Neuronal stem cell (in vitro differentiated cells): ENCODE measurements at regions not wholly inside any gene's neighbourhood (a gene's known extent, or its start where the extent isn't known, plus 50 kb on each side); places are given as distances from the start of the nearest gene placed in this dataset.
A peak's percentile ranks its signal among the peaks of the same experiment; 100 is the strongest.

Experiments
- DNase-seq: peaks from one replicate; pipeline ENCODE4 v3.0.0-alpha.2; 2013; ENCODE audit warnings: low spot score
- H2AFZ ChIP-seq: one replicate; pipeline ENCODE4 v1.6.1; 2013; ENCODE audit warnings: mild to moderate bottlenecking, low read length, inconsistent platforms
- H2AK5ac ChIP-seq: 2 replicates; pipeline ENCODE4 v1.6.1; 2013; ENCODE audit warnings: low read depth, mild to moderate bottlenecking, inconsistent platforms, low read length, moderate library complexity, mixed read lengths
- H2BK120ac ChIP-seq: 2 replicates; pipeline ENCODE4 v1.6.1; 2013; ENCODE audit warnings: low read depth, mild to moderate bottlenecking, inconsistent platforms, low read length, moderate library complexity, mixed read lengths
- H2BK12ac ChIP-seq: one replicate; pipeline ENCODE4 v1.6.1; 2013; ENCODE audit warnings: low read length, inconsistent platforms
- H2BK15ac ChIP-seq: 2 replicates; pipeline ENCODE4 v1.6.1; 2013; ENCODE audit warnings: mild to moderate bottlenecking, low read length, inconsistent platforms, mixed read lengths
- H2BK5ac ChIP-seq: one replicate; pipeline ENCODE4 v1.6.1; 2013; ENCODE audit warnings: inconsistent platforms, mild to moderate bottlenecking, low read length, moderate library complexity
- H3K14ac ChIP-seq: one replicate; pipeline ENCODE4 v1.6.1; 2013; ENCODE audit warnings: low read length, inconsistent platforms
- H3K18ac ChIP-seq: 2 replicates; pipeline ENCODE4 v1.6.1; 2013; ENCODE audit warnings: low read length, inconsistent platforms
- H3K23ac ChIP-seq: 2 replicates; pipeline ENCODE4 v1.6.1; 2013; ENCODE audit warnings: low read depth, mild to moderate bottlenecking, mixed read lengths, low read length, inconsistent platforms; ENCODE audit not compliant: poor library complexity
- H3K27ac ChIP-seq: replicated peaks from 3 replicates; pipeline ENCODE4 v1.5.1; 2013; ENCODE audit warnings: low read length, inconsistent platforms
- H3K27me3 ChIP-seq, 3 experiments: 2 replicates each; pipeline ENCODE4 v1.6.1; 2013; ENCODE audit warnings: low read length in 3 of 3, mild to moderate bottlenecking in 2 of 3, inconsistent platforms in 1 of 3, low read depth in 1 of 3, mixed read lengths in 1 of 3, moderate library complexity in 1 of 3; ENCODE audit not compliant: control insufficient read depth in 3 of 3, insufficient read depth in 3 of 3
- H3K36me3 ChIP-seq, 2 donors: replicated peaks in 1 of 2; 2 replicates each; pipeline ENCODE4 v1.6.1; 2013; ENCODE audit warnings: low read length in 2 of 2; ENCODE audit not compliant: control insufficient read depth in 2 of 2, insufficient read depth in 2 of 2
- H3K4ac ChIP-seq: 2 replicates; pipeline ENCODE4 v1.6.1; 2013; ENCODE audit warnings: inconsistent platforms, mild to moderate bottlenecking, low read length, moderate library complexity
- H3K4me1 ChIP-seq, 2 donors: 1 replicate in 1 of 2; 2 replicates in 1 of 2; pipeline ENCODE4 v1.6.1; 2013; ENCODE audit warnings: low read length in 2 of 2, low read depth in 1 of 2; ENCODE audit not compliant: control insufficient read depth in 2 of 2, insufficient read depth in 1 of 2
- H3K4me2 ChIP-seq: one replicate; pipeline ENCODE4 v1.6.1; 2013; ENCODE audit warnings: mild to moderate bottlenecking, low read length, inconsistent platforms; ENCODE audit not compliant: insufficient read depth, poor library complexity, severe bottlenecking
- H3K4me3 ChIP-seq, 2 donors: 2 replicates each; pipeline ENCODE4 v1.5.1; 2013; ENCODE audit warnings: low read length in 2 of 2, mild to moderate bottlenecking in 2 of 2, inconsistent platforms in 1 of 2, moderate library complexity in 1 of 2
- H3K79me1 ChIP-seq: one replicate; pipeline ENCODE4 v1.6.1; 2013; ENCODE audit warnings: low read depth, mild to moderate bottlenecking, inconsistent platforms, low read length, moderate library complexity
- H3K9ac ChIP-seq: one replicate; pipeline ENCODE4 v1.6.1; 2013; ENCODE audit warnings: mild to moderate bottlenecking, low read depth, low read length, inconsistent platforms; ENCODE audit not compliant: poor library complexity
- H3K9me3 ChIP-seq, 2 donors: replicated peaks in 1 of 2; 2 replicates each; pipeline versions ENCODE3 to v1.6.1; 2013; ENCODE audit warnings: low read length in 2 of 2, mild to moderate bottlenecking in 2 of 2, inconsistent platforms in 1 of 2, low read depth in 1 of 2, mixed read lengths in 1 of 2, moderate library complexity in 1 of 2; ENCODE audit not compliant: control insufficient read depth in 2 of 2, insufficient read depth in 1 of 2
- H4K8ac ChIP-seq: one replicate; pipeline ENCODE4 v1.6.1; 2013; ENCODE audit warnings: low read depth, mild to moderate bottlenecking, inconsistent platforms, low read length, moderate library complexity
- H4K91ac ChIP-seq: one replicate; pipeline ENCODE4 v1.6.1; 2013; ENCODE audit warnings: low read length, low read depth, mild to moderate bottlenecking, inconsistent platforms; ENCODE audit not compliant: poor library complexity
- WGBS, 2 donors: extraction: QIAGEN DNeasy Blood & Tissue Kit; methylation state at CpG; one replicate each; pipeline ENCODE4 v1.1.7; 2013; ENCODE audit warnings: missing lambda C conversion rate in 2 of 2, mixed read lengths in 1 of 2; ENCODE audit not compliant: insufficient read length in 2 of 2, insufficient replicate concordance in 1 of 2; ENCODE audit errors: extremely low coverage in 2 of 2; 5-methylcytosine and 5-hydroxymethylcytosine counted together

- H3K27ac ChIP-seq = no peak overlapping the region
- no peak overlapping the region for H2BK120ac ChIP-seq
- no peak overlapping the region for H2BK15ac ChIP-seq
- H2BK5ac ChIP-seq = no peak overlapping the region
- H3K79me1 ChIP-seq = no peaks in the 10 kb centered on the region
- H3K27me3 ChIP-seq = no peaks in the 10 kb centered on the region
- no peak for DNase-seq
- no peak overlapping the region for H3K18ac ChIP-seq
- H3K4ac ChIP-seq = no peak overlapping the region
- H2AK5ac ChIP-seq = no peak overlapping the region
- peaks cover 0 to 3% of the 10 kb centered on the region in 2 donors for H3K9me3 ChIP-seq
- no peaks in the 10 kb centered on the region for H3K36me3 ChIP-seq
- no peak overlapping the region for H3K4me3 ChIP-seq
- H3K14ac ChIP-seq = no peak overlapping the region
- WGBS, 2 donors = no CpG with 5 or more reads among the region's 4 CpGs
- no peak overlapping the region for H4K8ac ChIP-seq
- no peak overlapping the region for H3K23ac ChIP-seq
- no peak overlapping the region for H2AFZ ChIP-seq
- H2BK12ac ChIP-seq = no peak overlapping the region
- no peak overlapping the region for H3K9ac ChIP-seq
- peaks cover 0 to 3% of the 10 kb centered on the region in 2 donors for H3K4me1 ChIP-seq
- H4K91ac ChIP-seq = no peak overlapping the region
- no peak overlapping the region for H3K4me2 ChIP-seq
Measured at GRCh38 chr12:107336695-107337094, 243.3 kb upstream of the CRY1 start.

GRCh38 chr12:107337346-107338095 is 244.2 kb upstream of the CRY1 start:
- H4K8ac ChIP-seq = no peak overlapping the region
- H2BK15ac ChIP-seq = no peak overlapping the region
- H2BK12ac ChIP-seq = no peak overlapping the region
- no peak overlapping the region for H3K9ac ChIP-seq
- no peak overlapping the region for H3K14ac ChIP-seq
- H3K23ac ChIP-seq = peak overlapping the region; percentile 25
- no CpG with 5 or more reads among the region's 9 CpGs for WGBS, 2 donors
- H3K27me3 ChIP-seq = no peaks in the 10 kb centered on the region
- H2BK5ac ChIP-seq = no peak overlapping the region
- H3K4ac ChIP-seq = no peak overlapping the region
- H4K91ac ChIP-seq = no peak overlapping the region
- H2BK120ac ChIP-seq = no peak overlapping the region
- no peak overlapping the region for H2AFZ ChIP-seq
- peaks cover 0 to 1% of the 10 kb centered on the region in 2 donors for H3K4me1 ChIP-seq
- peaks cover 0 to 3% of the 10 kb centered on the region in 2 donors for H3K9me3 ChIP-seq
- peak overlapping the region; percentile 36 for H3K18ac ChIP-seq
- no peaks in the 10 kb centered on the region for H3K79me1 ChIP-seq
- no peak overlapping the region for H3K4me2 ChIP-seq
- H3K27ac ChIP-seq = no peak overlapping the region
- H3K4me3 ChIP-seq = no peak overlapping the region
- no peak overlapping the region for H2AK5ac ChIP-seq
- no peak for DNase-seq
- H3K36me3 ChIP-seq = no peaks in the 10 kb centered on the region

GRCh38 chr12:107339487-107339886 is 246.1 kb upstream of the CRY1 start:
- Histone ChIP-seq H3K4ac (no peak overlapping the region), H3K36me3 (no peaks in the 10 kb centered on the region), H3K9me3 (peaks cover 0 to 3% of the 10 kb centered on the region in 2 donors), H3K23ac (no peak overlapping the region), H3K14ac (no peak overlapping the region), H3K4me3 (no peak overlapping the region), H3K9ac (no peak overlapping the region), H3K18ac (no peak overlapping the region), H3K79me1 (no peaks in the 10 kb centered on the region), H2AK5ac (no peak overlapping the region), H2BK120ac (no peak overlapping the region), H3K27ac (no peak overlapping the region), H4K91ac (no peak overlapping the region), H2BK12ac (no peak overlapping the region), H2AFZ (no peak overlapping the region), H4K8ac (no peak overlapping the region), H3K4me1 (peaks cover 0 to 1% of the 10 kb centered on the region in 2 donors), H2BK5ac (no peak overlapping the region), H3K27me3 (no peaks in the 10 kb centered on the region), H3K4me2 (no peak overlapping the region), H2BK15ac (no peak overlapping the region)
- no peak for DNase-seq
- no CpG with 5 or more reads among the region's 4 CpGs for WGBS, 2 donors

- H3K27me3 ChIP-seq = no peaks in the 10 kb centered on the region
- H2BK120ac ChIP-seq = no peak overlapping the region
- peaks cover 0 to 1% of the 10 kb centered on the region in 2 donors for H3K4me1 ChIP-seq
- H3K36me3 ChIP-seq = no peaks in the 10 kb centered on the region
- H3K9ac ChIP-seq = no peak overlapping the region
- H3K4me3 ChIP-seq = no peak overlapping the region
- H2BK5ac ChIP-seq = no peak overlapping the region
- H3K4me2 ChIP-seq = no peak overlapping the region
- no CpG with 5 or more reads among the region's 2 CpGs for WGBS, 2 donors
- H3K18ac ChIP-seq = no peak overlapping the region
- H4K91ac ChIP-seq = no peak overlapping the region
- H3K14ac ChIP-seq = no peak overlapping the region
- peaks cover 0 to 3% of the 10 kb centered on the region in 2 donors for H3K9me3 ChIP-seq
- H3K23ac ChIP-seq = no peak overlapping the region
- no peak overlapping the region for H2BK15ac ChIP-seq
- no peaks in the 10 kb centered on the region for H3K79me1 ChIP-seq
- no peak overlapping the region for H2AK5ac ChIP-seq
- no peak for DNase-seq
- H3K4ac ChIP-seq = no peak overlapping the region
- H2BK12ac ChIP-seq = no peak overlapping the region
- H4K8ac ChIP-seq = no peak overlapping the region
- H3K27ac ChIP-seq = no peak overlapping the region
- no peak overlapping the region for H2AFZ ChIP-seq
Measured at GRCh38 chr12:107339932-107340331, 246.6 kb upstream of the CRY1 start.
